HEK293 (cell line): ENCODE measurements at regions not wholly inside any gene's neighbourhood (a gene's known extent, or its start where the extent isn't known, plus 50 kb on each side); places are given as distances from the start of the nearest gene placed in this dataset.

Experiments used
- CTCF ChIA-PET: fragments of 350-600 bp; formaldehyde crosslinking; extraction: SDS; loops from one replicate; lab custom pipeline; 2021; ENCODE audit warnings: antibody characterized with exemption; lab: Yijun Ruan, JAX
- POLR2A ChIA-PET: fragments of 300-600 bp; formaldehyde crosslinking; extraction: SDS; loops from one replicate; lab custom pipeline; 2020; ENCODE audit warnings: antibody characterized with exemption, inconsistent platforms; lab: Yijun Ruan, JAX
- H3K27ac ChIP-seq: fragments of 200-500 bp; sonication (Bioruptor generic); 2 replicates; pipeline ENCODE4 v1.5.1; 2014; ENCODE audit warnings: low read depth, low read length, control low read depth, inconsistent platforms; ENCODE audit errors: extremely low read depth
- H3K36me3 ChIP-seq, 2 experiments: fragments of 200-500 bp in 1 of 2; sonication (Bioruptor generic) in 1 of 2; 1 replicate in 1 of 2; 2 replicates in 1 of 2; pipeline ENCODE4 v1.5.1; 2014 to 2017; ENCODE audit warnings: inconsistent platforms in 2 of 2, low read length in 2 of 2; ENCODE audit not compliant: control insufficient read depth in 2 of 2, insufficient read depth in 1 of 2
- H3K4me1 ChIP-seq: fragments of 200-500 bp; sonication (Bioruptor generic); 2 replicates; pipeline ENCODE4 v1.5.1; 2014; ENCODE audit warnings: mild to moderate bottlenecking, low read length, inconsistent platforms; ENCODE audit not compliant: control insufficient read depth, insufficient read depth
- H3K4me3 ChIP-seq: 2 replicates; pipeline ENCODE4 v1.5.1; 2011; ENCODE audit warnings: low read depth, mild to moderate bottlenecking, control low read depth, low read length, moderate library complexity
- H3K9me3 ChIP-seq: fragments of 200-500 bp; sonication (Bioruptor generic); 2 replicates; pipeline ENCODE4 v1.5.1; 2014; ENCODE audit warnings: low read depth, low read length, inconsistent platforms; ENCODE audit not compliant: control insufficient read depth, insufficient read depth
- BCL11B ChIP-seq: fragments of 450-650 bp; formaldehyde crosslinking; IDR thresholded peaks from 2 replicates; pipeline ENCODE4 v1.5.1; 2016; ENCODE audit warnings: low read depth, missing biosample characterization, missing genetic modification characterization
- EGR2 ChIP-seq: fragments of 450-650 bp; formaldehyde crosslinking; IDR thresholded peaks from 2 replicates; pipeline ENCODE4 v1.5.1; 2016; ENCODE audit warnings: low read depth, missing biosample characterization, missing genetic modification characterization
- KLF1 ChIP-seq: fragments of 450-650 bp; formaldehyde crosslinking; IDR thresholded peaks from 2 replicates; pipeline ENCODE4 v1.5.1; 2016; ENCODE audit warnings: missing biosample characterization, missing genetic modification characterization
- KLF9 ChIP-seq: fragments of 450-650 bp; formaldehyde crosslinking; IDR thresholded peaks from 2 replicates; pipeline ENCODE4 v1.5.1; 2016; ENCODE audit warnings: missing biosample characterization, missing genetic modification characterization, low read depth
- MYNN ChIP-seq: fragments of 450-650 bp; formaldehyde crosslinking; IDR thresholded peaks from 2 replicates; pipeline ENCODE4 v1.5.1; 2016; ENCODE audit warnings: missing biosample characterization, missing genetic modification characterization, borderline replicate concordance
- SETDB1 ChIP-seq: IDR thresholded peaks from one replicate; pipeline ENCODE4 v1.6.1; 2017; ENCODE audit warnings: mild to moderate bottlenecking, low read length, moderate library complexity, mixed read lengths; ENCODE audit not compliant: insufficient read length
- ZBTB1 ChIP-seq: fragments of 450-650 bp; formaldehyde crosslinking; IDR thresholded peaks from 2 replicates; pipeline ENCODE4 v1.5.1; 2016; ENCODE audit warnings: missing biosample characterization, missing genetic modification characterization
- ZBTB10 ChIP-seq: fragments of 450-650 bp; formaldehyde crosslinking; IDR thresholded peaks from 2 replicates; pipeline ENCODE4 v1.5.1; 2016; ENCODE audit warnings: missing biosample characterization, missing genetic modification characterization
- ZBTB48 ChIP-seq: fragments of 450-650 bp; formaldehyde crosslinking; IDR thresholded peaks from 2 replicates; pipeline ENCODE4 v1.5.1; 2016; ENCODE audit warnings: missing biosample characterization, missing genetic modification characterization
- ZFP41 ChIP-seq: fragments of 450-650 bp; formaldehyde crosslinking; IDR thresholded peaks from 2 replicates; pipeline ENCODE4 v1.5.1; 2016; ENCODE audit warnings: missing biosample characterization, missing genetic modification characterization, borderline replicate concordance
- ZNF169 ChIP-seq: fragments of 450-650 bp; formaldehyde crosslinking; IDR thresholded peaks from 2 replicates; pipeline ENCODE4 v1.5.1; 2016; ENCODE audit warnings: missing biosample characterization, missing genetic modification characterization
- ZNF174 ChIP-seq: fragments of 450-650 bp; formaldehyde crosslinking; IDR thresholded peaks from 2 replicates; pipeline ENCODE4 v1.5.0; 2017; ENCODE audit warnings: missing biosample characterization, mild to moderate bottlenecking, missing genetic modification characterization
- ZNF23 ChIP-seq: fragments of 450-650 bp; formaldehyde crosslinking; IDR thresholded peaks from 2 replicates; pipeline ENCODE4 v1.5.1; 2016; ENCODE audit warnings: missing biosample characterization, missing genetic modification characterization, borderline replicate concordance
- ZNF280D ChIP-seq: fragments of 450-650 bp; formaldehyde crosslinking; IDR thresholded peaks from 2 replicates; pipeline ENCODE4 v1.5.1; 2016; ENCODE audit warnings: missing biosample characterization, missing genetic modification characterization
- ZNF37A ChIP-seq: fragments of 450-650 bp; IDR thresholded peaks from 2 replicates; pipeline ENCODE4 v1.5.1; 2018; ENCODE audit warnings: missing biosample characterization, missing genetic modification characterization
- ZNF391 ChIP-seq: fragments of 450-650 bp; formaldehyde crosslinking; IDR thresholded peaks from 2 replicates; pipeline ENCODE4 v1.5.1; 2016; ENCODE audit warnings: low read depth, missing biosample characterization, missing genetic modification characterization, borderline replicate concordance
- ZNF416 ChIP-seq: fragments of 450-650 bp; formaldehyde crosslinking; IDR thresholded peaks from 2 replicates; pipeline ENCODE4 v1.5.1; 2016; ENCODE audit warnings: missing biosample characterization, missing genetic modification characterization
- ZNF423 ChIP-seq: fragments of 450-650 bp; formaldehyde crosslinking; IDR thresholded peaks from 2 replicates; pipeline ENCODE4 v1.5.1; 2016; ENCODE audit warnings: missing biosample characterization, missing genetic modification characterization
- ZNF433 ChIP-seq: fragments of 450-650 bp; formaldehyde crosslinking; IDR thresholded peaks from 2 replicates; pipeline ENCODE4 v1.5.1; 2016; ENCODE audit warnings: missing biosample characterization, missing genetic modification characterization, low read depth
- ZNF510 ChIP-seq: fragments of 450-650 bp; formaldehyde crosslinking; IDR thresholded peaks from 2 replicates; pipeline ENCODE4 v1.5.1; 2018; ENCODE audit warnings: mild to moderate bottlenecking, missing genetic modification characterization, missing biosample characterization; ENCODE audit not compliant: insufficient replicate concordance
- ZNF521 ChIP-seq: fragments of 450-650 bp; formaldehyde crosslinking; IDR thresholded peaks from 2 replicates; pipeline ENCODE4 v1.5.1; 2017; ENCODE audit warnings: missing biosample characterization, mild to moderate bottlenecking, missing genetic modification characterization
- ZNF610 ChIP-seq: fragments of 450-650 bp; formaldehyde crosslinking; IDR thresholded peaks from 2 replicates; pipeline ENCODE4 v1.5.1; 2016; ENCODE audit warnings: missing biosample characterization, missing genetic modification characterization, borderline replicate concordance
- ZNF654 ChIP-seq: fragments of 450-650 bp; formaldehyde crosslinking; IDR thresholded peaks from 2 replicates; pipeline ENCODE4 v1.5.1; 2016; ENCODE audit warnings: low read depth, missing biosample characterization, missing genetic modification characterization
- ZNF707 ChIP-seq: fragments of 450-650 bp; formaldehyde crosslinking; IDR thresholded peaks from 2 replicates; pipeline ENCODE4 v1.5.1; 2016; ENCODE audit warnings: missing biosample characterization, missing genetic modification characterization
- ZNF830 ChIP-seq: fragments of 450-650 bp; IDR thresholded peaks from 2 replicates; pipeline ENCODE4 v1.5.0; 2018; ENCODE audit warnings: missing biosample characterization, missing genetic modification characterization, low read depth, mild to moderate bottlenecking, moderate library complexity
- ZNF837 ChIP-seq: fragments of 450-650 bp; formaldehyde crosslinking; IDR thresholded peaks from 2 replicates; pipeline ENCODE4 v1.5.1; 2016; ENCODE audit warnings: missing biosample characterization, missing genetic modification characterization

DNA sequence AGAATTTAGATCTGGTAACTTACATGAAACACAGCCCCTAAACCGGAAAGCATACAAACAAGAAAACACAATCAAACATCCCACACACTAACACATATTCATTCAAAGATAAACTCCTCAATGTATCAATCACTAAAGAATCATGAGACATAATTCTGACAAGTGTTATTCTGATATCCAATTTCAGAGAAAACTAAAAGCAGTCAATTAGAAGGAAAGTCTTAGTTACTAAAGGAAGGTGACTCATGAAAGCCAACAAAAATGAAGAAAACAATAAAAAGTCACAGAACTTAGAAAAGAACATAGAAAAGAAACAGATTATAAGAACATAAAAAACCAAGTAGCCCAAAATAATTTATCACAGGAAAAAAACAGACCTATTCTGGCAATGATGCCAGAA, 57.2 kb downstream of the ZZZ3 start (continued):
- TF ChIP-seq ZBTB10: no peak
- no peak for TF ChIP-seq ZNF521
- no peak for TF ChIP-seq ZNF174 (tag by site-specific recombination)
- TF ChIP-seq ZBTB48 (tag by site-specific recombination): no peak
- no peak for TF ChIP-seq ZNF433 (tag by site-specific recombination)
- no peak for TF ChIP-seq MYNN (tag by site-specific recombination)
- no peak for TF ChIP-seq BCL11B
- TF ChIP-seq ZNF707 (tag by site-specific recombination): no peak
- TF ChIP-seq ZNF654 (tag by site-specific recombination): no peak
- TF ChIP-seq ZNF23: no peak
- TF ChIP-seq ZFP41 (tag by site-specific recombination): no peak
- no peak for TF ChIP-seq ZNF423 (tag by site-specific recombination)
- TF ChIP-seq, all 188 proteins: peak for 0

DNA sequence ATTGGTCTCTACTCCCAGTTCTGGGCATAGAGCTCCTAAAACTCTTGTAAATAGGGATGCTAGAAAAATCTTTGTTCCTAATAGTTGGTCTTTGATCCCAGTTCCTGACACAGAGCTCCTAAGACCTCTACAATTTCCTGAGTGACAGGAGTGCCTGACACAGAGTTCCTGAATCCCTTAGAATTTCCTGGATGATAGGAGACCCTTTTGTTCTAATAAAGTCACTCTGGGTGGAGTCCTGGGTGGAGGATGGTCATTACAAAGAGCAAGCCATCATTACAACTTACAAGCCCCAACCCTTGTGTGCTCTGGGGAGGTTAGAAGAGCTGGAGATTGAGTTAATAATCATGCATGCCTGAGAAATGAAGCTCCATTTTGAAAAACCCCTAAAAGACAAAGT, 58.4 kb downstream of the ZZZ3 start:
- H3K4me1 ChIP-seq: no peaks in the 10 kb centered on the region
- H3K36me3 ChIP-seq: peaks cover 4 to 21% of the 10 kb centered on the region in 2 experiments
- no peak overlapping the region for H3K4me3 ChIP-seq
- ChIA-PET CTCF (no interaction called here), POLR2A (no interaction called here)
- H3K9me3 ChIP-seq: no peaks in the 10 kb centered on the region
- no peak overlapping the region for H3K27ac ChIP-seq
- TF ChIP-seq EGR2 (no peak), ZNF280D (tag by site-specific recombination) (no peak), ZNF37A (tag by site-specific recombination) (no peak), ZNF837 (no peak), ZNF510 (tag by site-specific recombination) (no peak), ZNF416 (tag by site-specific recombination) (no peak), ZBTB1 (tag by site-specific recombination) (no peak), ZNF169 (tag by site-specific recombination) (no peak), SETDB1 (no peak), KLF9 (tag by site-specific recombination) (no peak), ZNF830 (tag by site-specific recombination) (no peak), KLF1 (tag by site-specific recombination) (no peak), ZNF391 (tag by site-specific recombination) (no peak), ZNF610 (no peak), ZNF23 (no peak)
